Omental fat pad (tissue), 3 donors: ENCODE measurements at regions not wholly inside any gene's neighbourhood (a gene's known extent, or its start where the extent isn't known, plus 50 kb on each side); places are given as distances from the start of the nearest gene placed in this dataset.

Experiments used
- ATAC-seq: fragments of 150-250 bp; one replicate; pipeline ENCODE4 v1.9.1; 2016; ENCODE audit warnings: mild to moderate bottlenecking, moderate library complexity; ENCODE audit not compliant: low FRiP score
- DNase-seq: peaks from one replicate; pipeline ENCODE4 v3.0.0-alpha.2; 2019; ENCODE audit warnings: low spot score
- CTCF ChIP-seq, 3 donors: fragments of 450-650 bp; IDR thresholded peaks; one replicate each; pipeline ENCODE4 v1.5.1; 2016 to 2017; ENCODE audit warnings: antibody characterized with exemption in 3 of 3, mild to moderate bottlenecking in 3 of 3, moderate library complexity in 2 of 3

- ATAC-seq (no peak), DNase-seq (no peak)
- no peak for TF ChIP-seq CTCF (IDR thresholded peaks at IDR 0.05)
Measured at GRCh38 chr2:5959836-5960820, 267.9 kb downstream of the SOX11 start.

- ATAC-seq (no peak), DNase-seq (no peak)
- no peak for TF ChIP-seq CTCF (IDR thresholded peaks at IDR 0.05)
Measured at GRCh38 chr2:5967506-5967905, 275.3 kb downstream of the SOX11 start.

DNA sequence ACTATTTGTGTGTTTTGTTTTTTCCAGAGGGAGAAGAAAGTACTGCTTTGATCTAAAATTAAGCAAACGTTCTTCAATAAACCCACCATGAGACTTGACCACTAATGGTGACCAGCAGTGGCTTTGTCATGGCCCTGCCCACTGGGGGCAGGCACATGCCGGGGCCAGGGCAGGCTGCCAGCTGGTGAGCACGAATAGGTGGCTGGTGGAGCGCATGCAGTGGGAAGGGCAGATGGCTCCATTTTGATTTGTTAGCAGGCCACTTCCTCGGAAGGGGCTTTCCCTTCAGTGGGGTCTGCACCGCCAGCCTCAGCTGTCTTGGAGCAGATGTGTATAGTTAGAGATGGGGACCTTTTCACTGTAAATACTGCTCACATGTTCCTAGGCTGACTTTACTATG is 277.1 kb downstream of the SOX11 start:
- no peak for ATAC-seq
- no peak for TF ChIP-seq CTCF (IDR thresholded peaks at IDR 0.05)
- no peak for DNase-seq

- DNase-seq: no peak
Measured at GRCh38 chr2:5970347-5970746, 278.2 kb downstream of the SOX11 start.

DNA sequence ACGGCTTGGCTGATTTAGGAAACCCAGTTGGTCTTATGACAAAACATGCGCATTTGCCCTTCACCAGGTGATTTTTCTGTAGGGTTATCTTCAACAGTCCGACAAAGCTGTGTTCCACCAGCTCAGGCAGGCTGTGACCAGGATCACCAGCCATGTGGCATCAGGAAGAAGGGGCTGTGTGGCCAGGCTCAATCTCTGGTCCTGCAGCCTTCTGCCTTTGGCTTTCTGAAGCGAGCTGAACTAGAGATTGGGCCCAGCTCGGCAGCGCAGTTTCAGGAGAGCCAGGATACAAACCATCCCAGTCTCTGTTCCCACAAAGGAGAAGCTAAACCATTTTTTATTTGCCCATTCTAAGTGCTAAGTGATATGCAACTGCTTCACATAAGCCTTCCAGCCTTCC is 282.3 kb downstream of the SOX11 start:
- ATAC-seq (no peak), DNase-seq (no peak)
- TF ChIP-seq CTCF (IDR thresholded peaks at IDR 0.05): no peak

More at GRCh38 chr2:5970347-5970746, 278.2 kb downstream of the SOX11 start:
- ATAC-seq: no peak
- no peak for TF ChIP-seq CTCF (IDR thresholded peaks at IDR 0.05)

- TF ChIP-seq CTCF (IDR thresholded peaks at IDR 0.05): no peak
- DNase-seq (no peak), ATAC-seq (no peak)
Measured at GRCh38 chr2:5975401-5975800, 283.2 kb downstream of the SOX11 start.

GRCh38 chr2:5976531-5977065 is 284.4 kb downstream of the SOX11 start:
- no peak for ATAC-seq
- DNase-seq: no peak
- no peak for TF ChIP-seq CTCF (IDR thresholded peaks at IDR 0.05)
